ENCODE measurements at regions not wholly inside any gene's neighbourhood (a gene's known extent, or its start where the extent isn't known, plus 50 kb on each side); places are given as distances from the start of the nearest gene placed in this dataset.

GRCh38 chr21:15620892-15621291, 108.9 kb upstream of the USP25 start:
- no peak overlapping the region for H3K27ac ChIP-seq (ENCODE audit: low read length)
- intact Hi-C loops (cut with micrococcal nuclease; ENCODE audit: unreplicated experiment): no loop called here
- DNase-seq (ENCODE audit: low read depth, low spot score) (no peak), ATAC-seq (no peak)
- no peaks in the 10 kb centered on the region for H3K27me3 ChIP-seq (ENCODE audit: control insufficient read depth, insufficient read depth, low read length)
- no peaks in the 10 kb centered on the region for H3K9me3 ChIP-seq (ENCODE audit: control insufficient read depth, insufficient read depth, low read depth, low read length)
- TF ChIP-seq TCF7L2 (IDR thresholded peaks at IDR 0.05; ENCODE audit: low read depth, low read length): no peak
- TF ChIP-seq SIN3A (IDR thresholded peaks at IDR 0.05; ENCODE audit: borderline replicate concordance, insufficient read depth, low read depth, low read length): no peak
- no peak for TF ChIP-seq POLR2AphosphoS5 (IDR thresholded peaks at IDR 0.05; ENCODE audit: low read depth, low read length)
- no peak for TF ChIP-seq CTCF (IDR thresholded peaks at IDR 0.05)
- TF ChIP-seq, protein P1, sequence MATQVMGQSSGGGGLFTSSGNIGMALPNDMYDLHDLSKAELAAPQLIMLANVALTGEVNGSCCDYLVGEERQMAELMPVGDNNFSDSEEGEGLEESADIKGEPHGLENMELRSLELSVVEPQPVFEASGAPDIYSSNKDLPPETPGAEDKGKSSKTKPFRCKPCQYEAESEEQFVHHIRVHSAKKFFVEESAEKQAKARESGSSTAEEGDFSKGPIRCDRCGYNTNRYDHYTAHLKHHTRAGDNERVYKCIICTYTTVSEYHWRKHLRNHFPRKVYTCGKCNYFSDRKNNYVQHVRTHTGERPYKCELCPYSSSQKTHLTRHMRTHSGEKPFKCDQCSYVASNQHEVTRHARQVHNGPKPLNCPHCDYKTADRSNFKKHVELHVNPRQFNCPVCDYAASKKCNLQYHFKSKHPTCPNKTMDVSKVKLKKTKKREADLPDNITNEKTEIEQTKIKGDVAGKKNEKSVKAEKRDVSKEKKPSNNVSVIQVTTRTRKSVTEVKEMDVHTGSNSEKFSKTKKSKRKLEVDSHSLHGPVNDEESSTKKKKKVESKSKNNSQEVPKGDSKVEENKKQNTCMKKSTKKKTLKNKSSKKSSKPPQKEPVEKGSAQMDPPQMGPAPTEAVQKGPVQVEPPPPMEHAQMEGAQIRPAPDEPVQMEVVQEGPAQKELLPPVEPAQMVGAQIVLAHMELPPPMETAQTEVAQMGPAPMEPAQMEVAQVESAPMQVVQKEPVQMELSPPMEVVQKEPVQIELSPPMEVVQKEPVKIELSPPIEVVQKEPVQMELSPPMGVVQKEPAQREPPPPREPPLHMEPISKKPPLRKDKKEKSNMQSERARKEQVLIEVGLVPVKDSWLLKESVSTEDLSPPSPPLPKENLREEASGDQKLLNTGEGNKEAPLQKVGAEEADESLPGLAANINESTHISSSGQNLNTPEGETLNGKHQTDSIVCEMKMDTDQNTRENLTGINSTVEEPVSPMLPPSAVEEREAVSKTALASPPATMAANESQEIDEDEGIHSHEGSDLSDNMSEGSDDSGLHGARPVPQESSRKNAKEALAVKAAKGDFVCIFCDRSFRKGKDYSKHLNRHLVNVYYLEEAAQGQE (IDR thresholded peaks at IDR 0.05; ENCODE audit: insufficient read depth in 1 of 2, low read depth in 2 of 2, low read length in 1 of 2): no peak
- no TSS peak for BruUV-seq (replicated peaks)
- ChIA-PET POLR2A (no interaction called here), CTCF (no interaction called here)
- in situ Hi-C loops (cut with HindIII; ENCODE audit: low pct_unique_long_range_greater_than_20kb, low sequenced_read_pairs): no loop called here
- no peaks in the 10 kb centered on the region for H3K36me3 ChIP-seq (ENCODE audit: control insufficient read depth, insufficient read depth, low read length)
- no peaks in the 10 kb centered on the region for H3K4me1 ChIP-seq (ENCODE audit: control insufficient read depth, insufficient read depth, low read length)
- no peak overlapping the region for H3K4me3 ChIP-seq (ENCODE audit: low read depth in 2 of 2, low read length in 2 of 2)

DNA sequence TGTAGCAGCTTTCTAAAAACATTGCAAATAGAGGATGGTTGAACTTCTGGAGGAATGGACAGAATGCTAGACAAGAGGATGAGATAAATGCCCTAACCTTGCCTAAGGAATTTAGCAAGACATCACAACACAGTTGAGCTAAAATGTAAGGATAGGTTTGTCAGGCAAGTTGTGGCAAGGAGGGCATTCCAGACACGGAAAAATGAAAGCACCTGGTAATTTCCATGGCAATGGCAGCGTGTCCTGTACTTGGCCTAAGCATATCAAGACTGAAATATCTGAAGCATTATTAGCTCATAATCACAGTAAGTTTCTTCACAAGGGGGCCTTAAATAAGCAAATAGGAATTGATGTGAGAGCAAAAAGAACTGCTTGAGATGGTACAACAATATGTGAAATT, 105.1 kb upstream of the USP25 start:
- no peak for ATAC-seq
- in situ Hi-C loops (cut with HindIII; ENCODE audit: low pct_unique_long_range_greater_than_20kb, low sequenced_read_pairs) (no loop called here), intact Hi-C loops (cut with micrococcal nuclease; ENCODE audit: unreplicated experiment) (no loop called here)
- H3K4me3 ChIP-seq (ENCODE audit: low read depth in 2 of 2, low read length in 2 of 2): no peak overlapping the region
- H3K27ac ChIP-seq (ENCODE audit: low read length): no peak overlapping the region
- DNase-seq (ENCODE audit: low read depth, low spot score): no peak
- no peaks in the 10 kb centered on the region for H3K9me3 ChIP-seq (ENCODE audit: control insufficient read depth, insufficient read depth, low read depth, low read length)
- H3K4me1 ChIP-seq (ENCODE audit: control insufficient read depth, insufficient read depth, low read length): no peaks in the 10 kb centered on the region
- TF ChIP-seq, protein P1 (IDR thresholded peaks at IDR 0.05; ENCODE audit: insufficient read depth in 1 of 2, low read depth in 2 of 2, low read length in 1 of 2): no peak
- TF ChIP-seq CTCF (IDR thresholded peaks at IDR 0.05) (no peak), TCF7L2 (IDR thresholded peaks at IDR 0.05; ENCODE audit: low read depth, low read length) (no peak), POLR2AphosphoS5 (IDR thresholded peaks at IDR 0.05; ENCODE audit: low read depth, low read length) (no peak), SIN3A (IDR thresholded peaks at IDR 0.05; ENCODE audit: borderline replicate concordance, insufficient read depth, low read depth, low read length) (no peak)
- no peaks in the 10 kb centered on the region for H3K27me3 ChIP-seq (ENCODE audit: control insufficient read depth, insufficient read depth, low read length)
- POLR2A ChIA-PET: no interaction called here
- no TSS peak for BruUV-seq (replicated peaks)
- H3K36me3 ChIP-seq (ENCODE audit: control insufficient read depth, insufficient read depth, low read length): no peaks in the 10 kb centered on the region
- CTCF ChIA-PET: no interaction called here

Data from Panc1 (cell line).